Activated effector memory CD4-positive, alpha-beta T cell treated with anti-CD3 and anti-CD28 coated beads, Interleukin-2, amount 50 U/mL, for 16 hours (primary cell): ENCODE measurements at regions not wholly inside any gene's neighbourhood (a gene's known extent, or its start where the extent isn't known, plus 50 kb on each side); places are given as distances from the start of the nearest gene placed in this dataset.
"Not testable (repeated sequence)": the region's sequence is repeated elsewhere in the genome, so short reads cannot be mapped to it uniquely, and the experiment has no call there.

Source experiments
- DNase-seq: peaks from one replicate; pipeline ENCODE4 v3.0.0-alpha.2; 2020

DNA sequence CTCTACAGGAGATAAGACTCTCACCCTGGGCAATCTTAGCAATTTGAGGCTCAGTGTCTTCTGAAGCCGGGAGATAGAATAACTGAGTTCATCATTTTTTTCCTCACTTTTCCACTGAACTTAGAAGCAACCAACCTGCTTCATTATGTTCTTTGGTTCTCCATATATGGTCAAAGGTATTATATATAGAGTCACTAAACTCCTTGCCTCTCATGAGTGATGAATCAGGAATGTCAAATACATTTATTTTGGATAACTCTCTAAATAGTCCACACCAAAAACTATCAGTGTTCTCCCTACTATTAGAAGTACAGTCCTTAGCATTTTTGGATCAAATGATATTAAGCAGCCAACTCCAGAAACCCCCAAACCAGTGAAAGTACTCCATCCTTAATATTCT lies 421.5 kb upstream of the EPHA5 start:
- DNase-seq: no peak

DNA sequence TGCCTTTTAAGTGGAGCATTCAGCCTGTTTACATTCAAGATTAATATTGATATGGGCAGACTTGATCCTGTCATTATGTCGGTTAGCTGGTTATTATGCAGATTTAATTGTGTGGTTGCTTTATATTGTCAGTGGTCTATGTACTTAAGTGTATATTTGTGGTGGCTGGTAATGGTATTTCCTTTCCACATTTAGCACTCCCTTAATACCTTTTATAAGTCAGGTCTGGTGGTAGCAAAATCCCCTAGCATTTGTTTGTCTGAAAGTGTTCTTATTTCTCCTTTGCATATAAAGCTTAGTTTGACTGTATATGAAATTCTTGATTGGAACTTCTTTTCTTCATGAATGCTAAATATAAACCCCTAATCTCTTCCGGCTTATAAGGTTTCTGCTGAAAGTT lies 403.7 kb upstream of the EPHA5 start:
- DNase-seq: no peak

DNA sequence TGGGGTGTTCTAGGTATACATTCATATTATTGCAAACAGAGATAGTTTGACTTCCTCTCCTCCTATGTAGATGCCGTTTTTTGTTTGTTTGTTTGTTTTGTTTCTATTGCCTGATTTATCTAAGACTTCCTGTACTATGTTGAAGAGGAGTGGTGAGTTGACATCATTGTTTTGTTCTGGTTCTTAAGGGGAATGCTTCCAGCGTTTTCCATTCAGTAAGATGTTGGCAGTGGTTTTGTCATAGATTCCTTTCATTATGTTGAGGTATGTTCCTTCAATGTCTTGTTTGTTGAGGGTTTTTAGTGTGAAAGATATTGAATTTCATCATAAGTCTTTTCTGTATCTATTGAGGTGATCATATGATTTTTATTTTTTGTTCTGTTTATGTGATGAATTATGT lies 401.6 kb upstream of the EPHA5 start:
- DNase-seq: no peak

DNA sequence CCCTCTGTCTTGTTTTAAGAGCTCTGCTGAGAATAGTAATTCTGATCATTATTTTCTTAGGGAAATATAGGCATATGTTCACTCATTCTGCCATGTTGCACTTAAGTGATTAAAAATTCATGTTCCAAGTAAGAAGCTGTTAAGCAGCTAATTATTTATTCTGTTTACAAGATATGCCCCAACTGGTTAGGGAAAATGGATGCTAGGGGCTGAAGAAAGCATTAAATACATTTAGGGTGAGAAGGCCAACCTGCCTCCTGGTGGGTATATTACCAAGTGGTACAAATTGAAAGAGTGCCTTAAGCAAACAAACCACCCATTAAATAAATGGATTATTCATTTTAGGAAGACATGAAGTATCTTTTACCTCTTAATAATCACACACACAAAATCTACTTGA lies 392.6 kb upstream of the EPHA5 start:
- DNase-seq: no peak

DNA sequence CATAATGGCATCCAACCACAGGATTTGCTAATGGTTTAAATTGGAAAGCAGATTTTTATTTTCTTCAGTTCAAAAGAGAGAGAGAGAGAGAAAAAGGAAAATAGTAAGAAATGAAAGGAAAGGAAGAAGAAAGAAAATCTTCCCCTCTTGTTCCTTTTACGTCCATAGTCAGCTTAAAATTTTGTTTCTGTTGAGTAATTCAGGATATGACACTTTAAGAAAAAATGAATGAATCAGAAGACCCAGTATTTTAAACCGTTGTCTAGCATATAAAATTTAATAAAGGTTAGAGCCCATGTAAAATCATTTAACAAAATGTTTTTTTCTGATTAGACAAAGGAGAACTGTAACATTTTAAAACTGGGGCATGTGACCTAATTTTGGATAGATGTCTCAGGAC lies 391.8 kb upstream of the EPHA5 start:
- no peak for DNase-seq

DNA sequence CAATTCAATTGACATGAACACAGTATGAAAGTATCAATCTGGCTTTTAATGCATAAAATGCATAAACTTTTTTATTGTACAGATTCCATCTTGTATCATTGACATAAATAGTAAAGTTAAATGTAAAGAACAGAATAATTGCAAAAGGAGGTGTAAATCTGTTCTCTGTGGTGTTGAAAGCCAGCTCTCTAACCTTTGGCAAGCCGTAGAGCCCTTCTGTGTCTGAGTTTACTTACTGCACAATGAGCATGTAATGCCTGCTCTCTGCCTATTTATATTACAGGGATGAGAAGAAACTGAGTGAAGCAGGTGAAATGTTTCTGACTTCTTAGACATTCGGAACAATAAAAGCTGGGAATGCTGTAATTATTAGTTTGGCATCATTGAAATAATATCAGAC lies 389.3 kb upstream of the EPHA5 start:
- no peak for DNase-seq

DNA sequence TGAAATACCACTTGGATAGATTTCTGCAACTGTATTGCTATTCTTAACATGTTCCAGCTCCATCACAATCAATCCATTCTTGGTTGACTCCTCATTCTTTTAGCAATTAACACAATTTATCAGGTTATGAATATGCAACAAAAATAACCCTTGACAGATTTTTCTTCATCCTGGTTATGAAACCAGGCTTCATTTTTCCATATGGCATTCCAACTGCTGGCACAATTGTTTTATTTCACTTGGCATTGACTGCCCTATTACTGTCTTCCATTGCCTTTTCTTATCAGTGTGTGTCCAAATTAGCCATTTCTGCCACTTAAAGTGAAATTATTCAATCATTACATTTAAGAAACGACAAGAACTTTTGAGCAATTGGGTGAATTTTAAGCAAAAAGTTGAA lies 388.8 kb upstream of the EPHA5 start:
- no peak for DNase-seq

DNA sequence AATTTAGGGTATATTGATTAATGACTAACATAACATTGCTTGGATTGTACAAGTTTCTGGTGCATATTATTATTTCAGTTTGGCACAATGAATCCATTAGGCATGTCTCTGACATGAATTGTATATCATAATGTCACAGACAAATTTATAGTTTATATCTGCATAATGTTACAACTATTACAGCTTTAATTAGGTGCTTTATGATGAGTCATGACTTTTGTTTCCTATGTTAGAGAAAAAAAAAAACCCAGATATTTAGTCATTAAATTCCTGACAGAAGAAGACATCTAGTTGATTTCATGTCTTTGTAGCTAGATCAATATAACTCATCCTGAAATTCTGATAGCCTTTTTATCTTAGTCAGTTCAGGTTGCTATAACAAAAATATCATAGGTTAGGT lies 385.7 kb upstream of the EPHA5 start:
- no peak for DNase-seq

DNA sequence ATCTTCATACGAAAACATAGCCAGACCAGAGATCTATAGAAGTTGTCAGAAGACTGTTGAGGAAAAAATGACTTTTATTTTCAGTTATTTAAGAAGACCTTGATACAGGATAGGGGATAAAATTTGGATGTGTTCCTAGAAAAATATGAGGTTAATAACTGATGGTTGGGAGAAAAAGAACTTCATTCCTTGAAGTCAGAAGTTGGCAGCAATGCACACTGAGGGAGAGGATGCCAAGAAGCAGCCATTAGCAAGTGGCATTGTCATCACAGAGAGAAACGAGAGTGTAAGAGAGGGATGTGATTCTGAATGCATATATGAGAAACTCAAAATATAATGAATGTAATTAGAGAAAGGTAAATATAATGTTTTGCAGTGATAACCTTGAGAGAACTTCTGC lies 382.1 kb upstream of the EPHA5 start:
- no peak for DNase-seq

DNA sequence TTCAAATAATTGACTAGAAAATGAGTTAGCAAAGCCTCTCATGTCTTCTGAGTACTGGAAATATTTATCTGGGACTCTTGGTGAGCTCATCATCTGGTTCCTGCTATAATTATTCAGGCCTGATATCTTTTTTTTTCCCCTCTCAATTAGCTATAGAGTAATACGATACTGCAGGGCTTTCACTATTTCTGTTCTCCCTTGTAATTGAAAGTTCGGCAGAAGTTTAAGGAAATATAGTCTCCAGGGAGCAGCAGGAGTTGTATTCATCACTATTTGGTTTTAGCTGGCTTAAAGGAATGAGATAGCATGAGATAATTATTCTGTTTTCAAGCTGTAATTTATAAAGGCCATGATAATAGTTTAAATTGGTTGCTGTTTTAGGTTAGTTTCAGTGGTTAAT lies 378.6 kb upstream of the EPHA5 start:
- no peak for DNase-seq

DNA sequence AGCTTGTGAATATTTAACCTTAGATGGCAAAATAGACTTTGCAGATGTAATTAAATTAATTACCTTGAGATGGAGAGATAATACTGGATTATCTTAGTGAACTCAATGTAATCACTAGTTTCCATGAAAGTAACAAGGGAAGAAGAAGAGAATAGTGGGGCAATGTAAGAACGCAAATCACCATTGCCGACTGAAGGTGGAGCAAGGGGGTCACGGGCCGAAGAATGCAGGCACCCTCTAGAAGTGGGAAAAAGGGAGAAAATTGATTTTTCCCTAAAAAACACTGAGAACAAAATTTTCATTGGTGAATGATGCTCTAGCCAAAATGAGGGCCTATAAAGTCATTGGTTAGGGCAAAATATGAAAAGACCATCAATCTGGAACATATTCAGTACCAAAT lies 375.6 kb upstream of the EPHA5 start:
- no peak for DNase-seq

DNA sequence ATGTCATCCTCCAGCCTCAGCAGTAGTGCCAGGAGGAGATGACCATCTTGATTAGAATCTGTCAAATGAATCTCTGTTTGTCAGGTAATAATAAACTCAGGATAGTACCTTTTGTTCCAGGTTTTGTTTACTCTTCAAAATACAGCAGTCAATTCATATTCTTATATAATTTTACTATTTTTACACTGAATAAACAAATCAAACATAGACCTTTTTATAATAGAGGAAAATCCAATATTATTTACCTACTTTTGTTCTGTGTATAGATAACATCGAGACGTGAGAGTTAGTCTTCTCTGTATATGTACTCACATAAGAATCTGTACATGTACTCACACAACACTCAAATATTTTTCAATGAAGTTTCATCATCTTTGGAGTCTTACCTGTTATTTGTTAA lies 365.4 kb upstream of the EPHA5 start:
- no peak for DNase-seq

DNA sequence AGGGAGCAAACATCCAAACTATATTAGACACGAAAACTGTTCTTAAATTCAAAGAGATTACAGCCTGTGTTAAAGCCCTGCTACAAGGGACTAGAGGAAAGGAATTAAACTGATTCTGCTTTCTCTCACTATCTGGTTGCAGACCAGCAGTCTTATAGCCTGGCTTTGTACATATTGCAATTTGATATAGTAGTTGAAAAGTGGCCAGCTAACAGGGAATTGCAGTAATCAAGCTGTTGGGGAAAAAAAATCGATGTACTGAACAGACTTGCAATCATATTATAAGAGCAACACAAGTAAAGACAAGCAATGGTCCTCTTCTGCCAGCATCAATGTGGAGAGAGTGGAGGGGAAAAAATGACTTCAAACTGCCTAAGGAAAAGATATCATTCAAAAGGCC lies 364.4 kb upstream of the EPHA5 start:
- DNase-seq: no peak

DNA sequence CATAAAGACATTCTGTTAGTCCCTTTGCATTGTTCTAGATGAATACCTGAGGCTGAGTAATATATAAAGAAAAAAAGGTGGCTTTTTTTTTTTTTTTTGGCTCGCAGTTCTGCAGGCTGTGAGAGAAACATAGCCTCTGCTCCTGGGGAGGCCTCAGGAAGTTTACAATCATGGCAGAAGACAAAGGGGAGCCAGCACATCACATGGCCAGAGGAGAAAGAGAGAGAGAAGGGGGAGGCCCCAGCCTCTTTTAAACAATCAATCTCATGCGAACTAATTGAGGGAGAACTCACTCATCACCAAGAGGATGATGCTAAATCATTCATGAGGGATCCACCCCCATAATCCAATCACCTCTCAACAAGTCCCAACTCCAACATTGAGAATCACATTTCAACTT lies 364.0 kb upstream of the EPHA5 start:
- DNase-seq: no peak

DNA sequence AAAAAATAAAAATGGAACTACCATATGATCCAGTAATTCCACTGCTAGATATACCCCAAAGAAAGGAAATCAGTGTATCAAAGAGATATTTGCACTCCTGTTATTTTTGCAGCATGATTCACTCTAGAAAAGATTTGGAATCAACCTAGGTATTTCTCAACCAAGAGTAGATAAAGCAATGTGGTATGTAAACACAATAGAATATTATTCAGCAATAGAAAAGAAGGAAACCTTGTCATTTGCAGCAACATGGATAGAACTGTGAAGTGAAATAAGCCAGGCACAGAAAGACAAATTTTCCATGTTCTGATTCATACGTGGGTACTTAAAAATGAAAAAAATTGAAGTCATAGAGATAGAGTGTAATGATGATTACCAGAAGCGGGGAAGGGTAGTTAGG lies 362.3 kb upstream of the EPHA5 start:
- DNase-seq: no peak

DNA sequence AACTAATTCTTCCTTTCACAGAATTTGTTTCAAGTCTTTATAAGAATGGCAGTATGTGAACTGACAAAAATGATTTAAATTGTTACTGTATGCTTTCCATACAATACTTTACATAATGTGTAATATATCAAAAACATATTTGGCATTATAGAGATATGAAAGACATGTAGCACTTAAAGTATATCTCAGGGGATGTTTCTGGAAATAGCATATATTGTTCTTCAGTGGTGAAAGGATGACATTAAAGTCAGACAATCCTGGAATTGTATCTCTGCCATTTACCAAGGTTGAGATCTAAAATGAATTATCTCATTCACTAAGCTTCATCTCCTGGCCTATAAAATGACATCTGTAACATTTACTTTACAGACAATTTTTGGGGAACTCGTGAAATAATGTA lies 358.4 kb upstream of the EPHA5 start:
- DNase-seq: no peak

DNA sequence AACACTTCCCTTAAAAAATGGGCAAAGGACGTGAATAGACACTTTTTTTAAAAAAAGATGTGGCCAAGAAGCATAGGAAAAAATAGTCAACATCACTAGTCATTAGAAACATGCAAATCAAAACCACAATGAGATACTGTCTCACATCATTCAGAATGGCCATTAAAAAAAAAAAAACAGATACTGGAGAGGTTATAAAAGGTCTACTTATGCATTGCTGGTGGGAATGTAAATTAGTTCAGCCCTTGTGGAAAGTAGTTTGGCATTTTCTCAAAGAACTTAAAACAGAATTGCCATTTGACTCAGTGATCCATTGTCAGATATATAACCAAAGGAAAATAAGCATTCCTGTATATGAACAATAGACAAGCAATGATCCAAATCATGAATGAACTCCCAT lies 352.8 kb upstream of the EPHA5 start:
- no peak for DNase-seq

DNA sequence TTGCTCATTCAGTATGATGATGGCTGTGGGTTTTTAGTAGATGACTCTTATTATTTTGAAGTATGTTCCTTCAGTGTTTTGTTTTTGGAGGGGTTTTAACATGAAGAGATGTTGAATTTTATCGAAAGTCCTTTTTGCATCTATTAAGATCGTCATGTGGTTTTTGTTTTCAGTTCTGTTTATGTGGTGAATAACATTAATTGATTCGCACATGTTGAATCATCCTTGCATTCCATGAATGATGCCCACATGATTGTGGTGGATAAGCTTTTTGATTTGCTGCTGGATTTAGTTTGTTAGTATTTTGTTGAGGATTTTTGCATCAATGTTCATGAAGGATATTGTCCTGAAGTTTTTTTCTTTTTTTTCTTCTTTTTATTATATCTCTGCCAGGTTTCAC lies 347.4 kb upstream of the EPHA5 start:
- DNase-seq: no peak

DNA sequence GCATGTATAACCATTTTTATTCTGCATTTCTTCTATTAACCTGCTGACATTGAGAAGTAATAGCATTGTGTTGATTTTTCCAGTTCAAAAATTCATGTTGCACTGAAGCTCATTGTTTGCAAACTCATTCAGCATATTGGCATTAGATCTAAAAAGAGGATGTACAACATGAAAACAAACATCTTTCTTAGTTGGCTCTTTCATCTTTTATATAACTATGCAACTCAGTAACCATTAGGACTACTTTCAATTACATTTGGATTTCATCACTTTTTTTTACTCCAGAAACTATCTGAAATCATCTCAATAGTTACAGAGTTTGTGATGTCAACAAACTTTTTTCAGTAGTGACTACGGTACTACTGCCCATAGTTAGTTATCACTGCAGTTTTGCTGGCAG lies 346.0 kb upstream of the EPHA5 start:
- DNase-seq: no peak

DNA sequence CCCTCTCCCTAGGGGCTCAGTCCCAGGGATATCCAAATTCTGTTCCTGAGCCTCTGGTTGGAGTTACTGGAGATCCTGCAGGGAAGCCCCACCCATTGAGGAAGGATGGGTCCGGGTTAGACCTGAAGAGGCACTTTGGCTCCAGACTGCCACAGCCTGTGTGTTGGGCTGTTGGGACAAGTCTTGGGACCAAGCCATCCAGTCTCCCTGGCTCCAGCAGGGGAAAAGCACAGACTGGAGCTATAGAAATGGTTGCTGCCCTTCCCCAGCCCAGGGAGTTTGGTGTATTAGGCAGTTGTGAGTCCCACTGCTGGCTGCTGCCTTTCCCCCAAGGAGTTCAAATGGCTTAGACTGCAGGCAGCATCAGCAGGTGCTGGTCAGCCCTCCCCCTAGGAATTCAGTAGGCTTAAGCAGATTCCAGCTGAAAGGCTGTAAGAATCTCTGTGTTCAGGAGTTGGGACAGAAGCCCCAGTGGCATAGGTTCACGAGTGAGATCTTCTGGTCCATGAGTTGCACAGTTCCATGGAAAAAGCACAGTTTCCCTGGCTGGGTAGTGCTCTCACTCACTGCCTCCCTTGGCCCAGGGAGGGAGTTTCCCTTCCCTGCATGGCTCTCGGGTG lies 344.0 kb upstream of the EPHA5 start:
- DNase-seq: no peak

DNA sequence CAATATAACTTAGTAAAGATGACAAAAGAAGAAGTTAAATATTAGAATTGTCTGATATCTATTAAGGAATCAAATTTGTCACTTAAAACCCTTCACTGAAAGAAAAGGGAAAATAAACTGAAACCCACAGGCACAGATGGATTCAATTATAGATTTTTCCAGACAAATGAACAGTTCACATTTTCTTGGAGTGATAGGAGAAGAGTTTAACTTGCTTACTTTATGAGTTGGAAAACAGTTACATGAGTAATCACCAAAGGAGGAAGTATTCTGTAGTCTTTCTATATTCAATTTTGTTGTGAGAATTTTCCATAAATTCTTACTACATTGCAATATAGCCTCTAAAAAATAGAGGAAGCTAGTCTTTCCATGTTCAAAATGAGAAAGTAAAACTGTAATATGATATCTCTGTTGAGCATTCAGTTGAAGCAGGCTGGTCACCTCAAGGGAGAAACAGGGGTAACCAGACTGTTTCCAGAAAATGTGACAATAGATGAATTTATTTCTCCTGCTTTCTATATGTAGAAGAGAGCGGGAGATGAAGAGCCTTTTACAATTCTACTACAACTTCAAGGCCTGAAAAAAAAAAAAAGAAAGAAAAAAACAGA lies 330.3 kb upstream of the EPHA5 start:
- no peak for DNase-seq

DNA sequence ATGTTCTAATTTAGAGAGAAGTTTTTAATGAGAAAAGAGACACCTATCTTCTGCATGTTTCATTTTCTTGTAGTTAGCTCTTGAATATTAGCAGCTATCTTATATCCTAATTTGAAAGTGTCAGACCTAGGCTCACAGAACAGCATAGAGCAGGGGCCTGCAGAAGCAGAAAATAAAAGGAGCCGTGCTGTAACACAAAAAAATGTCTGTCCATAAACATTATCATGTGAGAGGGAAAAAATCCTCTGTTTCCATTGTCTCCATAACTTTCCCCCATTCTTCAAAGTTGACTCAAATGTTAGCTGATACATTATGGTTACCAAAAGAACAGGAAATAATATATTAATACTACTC lies 329.2 kb upstream of the EPHA5 start:
- DNase-seq: no peak

DNA sequence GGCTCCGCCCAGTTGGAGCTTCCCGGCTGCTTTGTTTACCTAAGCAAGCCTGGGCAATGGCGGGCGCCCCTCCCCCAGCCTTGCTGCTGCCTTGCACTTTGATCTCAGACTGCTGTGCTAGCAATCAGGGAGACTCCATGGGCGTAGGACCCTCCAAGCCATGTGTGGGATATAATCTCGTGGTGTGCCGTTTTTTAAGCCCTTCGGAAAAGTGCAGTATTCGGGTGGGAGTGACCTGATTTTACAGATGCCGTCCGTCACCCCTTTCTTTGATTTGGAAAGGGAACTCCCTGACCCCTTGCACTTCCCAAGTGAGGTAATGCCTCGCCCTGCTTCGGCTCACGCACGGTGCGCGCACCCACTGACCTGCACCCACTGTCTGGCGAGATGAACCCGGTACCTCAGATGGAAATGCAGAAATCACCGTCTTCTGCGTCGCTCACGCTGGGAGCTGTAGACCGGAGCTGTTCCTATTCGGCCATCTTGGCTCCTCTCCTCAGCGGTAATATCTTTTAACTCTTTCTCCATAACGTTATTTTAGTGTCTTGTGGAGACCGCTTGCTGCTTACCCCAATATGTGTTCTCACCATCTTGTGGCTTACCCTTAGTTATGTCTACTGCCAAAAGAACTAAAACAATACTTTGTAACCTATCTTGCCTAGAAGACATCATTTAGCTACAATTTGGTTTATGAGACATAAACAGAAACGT lies 328.7 kb upstream of the EPHA5 start:
- not testable (repeated sequence) for DNase-seq

DNA sequence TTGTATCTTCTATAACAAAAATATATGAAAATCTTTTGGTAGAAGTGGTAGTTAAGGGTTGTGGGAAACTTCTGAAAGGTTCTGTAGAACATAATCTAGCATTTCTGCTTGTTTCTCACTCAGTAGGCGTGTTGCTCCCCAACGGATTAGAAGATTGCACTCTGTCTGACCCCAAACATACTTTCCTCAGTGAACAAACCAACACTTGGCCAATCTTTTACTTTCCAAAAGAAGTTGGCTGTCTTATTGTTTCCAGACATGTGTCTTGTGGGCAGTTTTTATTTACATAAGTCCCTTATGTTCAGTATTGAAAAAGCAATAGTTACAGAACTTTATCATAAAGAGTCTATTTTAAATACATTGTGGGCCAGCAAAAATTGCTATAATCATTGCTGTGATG lies 312.8 kb upstream of the EPHA5 start:
- DNase-seq: no peak

DNA sequence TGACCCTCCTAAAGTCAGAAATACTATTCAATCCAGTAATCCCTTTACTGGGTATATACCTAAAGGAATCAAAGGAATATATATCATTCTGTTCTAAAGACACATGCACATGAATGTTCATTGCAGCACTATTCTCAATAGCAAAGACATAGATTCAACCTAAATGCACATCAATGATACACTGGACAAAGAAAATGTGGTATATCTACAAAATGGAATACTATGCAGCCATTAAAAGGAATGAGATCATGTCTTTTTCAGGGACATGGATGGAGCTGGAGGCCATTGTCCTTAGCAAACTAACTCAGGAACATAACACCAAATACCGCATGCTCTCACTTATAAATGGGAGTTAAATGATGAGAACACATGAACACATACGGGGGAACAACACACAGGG lies 306.0 kb upstream of the EPHA5 start:
- no peak for DNase-seq
